Calu3 (cell line): ENCODE measurements at regions not wholly inside any gene's neighbourhood (a gene's known extent, or its start where the extent isn't known, plus 50 kb on each side); places are given as distances from the start of the nearest gene placed in this dataset.
"Not testable (repeated sequence)": the region's sequence is repeated elsewhere in the genome, so short reads cannot be mapped to it uniquely, and the experiment has no call there.

Source experiments
- BruUV-seq: library from RNA; stranded (reverse); fragments of 400-500 nt; replicated peaks from 2 replicates; lab custom pipeline; 2021; lab: Mats Ljungman, UMichigan
- CTCF ChIA-PET: fragments of 300-600 bp; sonication (Branson Sonifier 250); formaldehyde crosslinking; loops from one replicate; lab custom pipeline; 2022; ENCODE audit warnings: antibody characterized with exemption; lab: Charles Lee
- DNase-seq: peaks from one replicate; pipeline ENCODE4 v3.0.0; 2022
- H3K27ac Mint-ChIP-seq: one replicate; pipeline ENCODE4 v1.8.0; 2022; ENCODE audit warnings: mixed read lengths; ENCODE audit not compliant: unreplicated experiment
- H3K27me3 Mint-ChIP-seq: one replicate; pipeline ENCODE4 v1.8.0; 2022; ENCODE audit warnings: mixed read lengths; ENCODE audit not compliant: unreplicated experiment
- H3K36me3 Mint-ChIP-seq: one replicate; pipeline ENCODE4 v1.8.0; 2022; ENCODE audit warnings: mild to moderate bottlenecking, moderate library complexity, mixed read lengths; ENCODE audit not compliant: insufficient read depth, unreplicated experiment
- H3K4me1 Mint-ChIP-seq: one replicate; pipeline ENCODE4 v1.8.0; 2022; ENCODE audit warnings: mild to moderate bottlenecking, low read depth, mixed read lengths; ENCODE audit not compliant: unreplicated experiment
- H3K4me3 Mint-ChIP-seq: one replicate; pipeline ENCODE4 v1.8.0; 2022; ENCODE audit warnings: mild to moderate bottlenecking, low read depth, moderate library complexity, mixed read lengths; ENCODE audit not compliant: unreplicated experiment
- H3K9me3 Mint-ChIP-seq: one replicate; pipeline ENCODE4 v1.8.0; 2022; ENCODE audit warnings: low read depth, mixed read lengths; ENCODE audit not compliant: unreplicated experiment
- intact Hi-C: fragments of 100-400 bp; cut with micrococcal nuclease; formaldehyde crosslinking; loops from one replicate; pipeline ENCODE4 v1.10.0; 2022; ENCODE audit not compliant: unreplicated experiment
- TF ChIP-seq, protein P1 (sequence below): fragments of 200-600 bp; IDR thresholded peaks from one replicate; pipeline ENCODE4 v1.8.0; 2022; ENCODE audit warnings: antibody characterized with exemption; ENCODE audit not compliant: unreplicated experiment

DNA sequence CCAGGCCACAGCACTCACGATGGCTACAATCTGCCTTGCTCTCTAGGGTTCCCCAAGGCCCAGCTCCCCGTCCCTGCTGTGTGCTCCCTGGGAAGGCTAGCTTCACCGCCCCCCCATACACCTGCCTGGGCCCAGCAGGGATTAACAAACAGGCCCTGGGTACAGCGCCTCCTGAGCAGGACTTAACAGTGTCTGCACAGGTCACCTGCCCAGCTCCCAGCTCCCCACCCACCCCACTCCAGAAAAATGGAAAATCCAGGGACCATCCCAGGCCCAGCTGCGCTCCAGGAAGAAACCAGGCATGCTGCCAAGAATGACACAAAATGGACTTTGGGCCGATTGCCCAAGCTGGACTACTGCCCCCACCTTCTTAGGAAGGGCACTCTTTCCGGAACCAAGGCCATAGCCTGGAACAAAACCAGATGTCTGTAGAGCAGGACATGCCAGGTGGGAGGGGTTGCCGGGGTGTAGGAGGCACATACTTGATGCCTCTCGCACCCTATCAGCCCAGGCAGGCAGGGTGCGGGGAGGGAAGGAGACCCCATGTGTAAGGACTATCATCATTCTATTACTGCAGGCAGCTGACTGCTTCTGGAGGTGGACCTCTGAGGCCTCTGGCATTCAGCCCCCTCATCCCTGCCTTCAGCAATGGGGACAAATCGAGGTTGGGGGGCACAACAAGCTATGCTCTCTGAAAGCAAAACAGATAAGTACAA is 104.9 kb downstream of the SNX5 start:
- BruUV-seq: no TSS peak
- H3K36me3 Mint-ChIP-seq: no peaks in the 10 kb centered on the region
- TF ChIP-seq, protein P1, sequence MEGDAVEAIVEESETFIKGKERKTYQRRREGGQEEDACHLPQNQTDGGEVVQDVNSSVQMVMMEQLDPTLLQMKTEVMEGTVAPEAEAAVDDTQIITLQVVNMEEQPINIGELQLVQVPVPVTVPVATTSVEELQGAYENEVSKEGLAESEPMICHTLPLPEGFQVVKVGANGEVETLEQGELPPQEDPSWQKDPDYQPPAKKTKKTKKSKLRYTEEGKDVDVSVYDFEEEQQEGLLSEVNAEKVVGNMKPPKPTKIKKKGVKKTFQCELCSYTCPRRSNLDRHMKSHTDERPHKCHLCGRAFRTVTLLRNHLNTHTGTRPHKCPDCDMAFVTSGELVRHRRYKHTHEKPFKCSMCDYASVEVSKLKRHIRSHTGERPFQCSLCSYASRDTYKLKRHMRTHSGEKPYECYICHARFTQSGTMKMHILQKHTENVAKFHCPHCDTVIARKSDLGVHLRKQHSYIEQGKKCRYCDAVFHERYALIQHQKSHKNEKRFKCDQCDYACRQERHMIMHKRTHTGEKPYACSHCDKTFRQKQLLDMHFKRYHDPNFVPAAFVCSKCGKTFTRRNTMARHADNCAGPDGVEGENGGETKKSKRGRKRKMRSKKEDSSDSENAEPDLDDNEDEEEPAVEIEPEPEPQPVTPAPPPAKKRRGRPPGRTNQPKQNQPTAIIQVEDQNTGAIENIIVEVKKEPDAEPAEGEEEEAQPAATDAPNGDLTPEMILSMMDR: no peak
- H3K4me3 Mint-ChIP-seq: no peak overlapping the region
- peaks cover 8% of the 10 kb centered on the region for H3K4me1 Mint-ChIP-seq
- no peak for DNase-seq
- CTCF ChIA-PET: no interaction called here
- H3K27me3 Mint-ChIP-seq: no peaks in the 10 kb centered on the region
- H3K9me3 Mint-ChIP-seq: no peaks in the 10 kb centered on the region
- H3K27ac Mint-ChIP-seq: no peak overlapping the region
- intact Hi-C loops: no loop called here

DNA sequence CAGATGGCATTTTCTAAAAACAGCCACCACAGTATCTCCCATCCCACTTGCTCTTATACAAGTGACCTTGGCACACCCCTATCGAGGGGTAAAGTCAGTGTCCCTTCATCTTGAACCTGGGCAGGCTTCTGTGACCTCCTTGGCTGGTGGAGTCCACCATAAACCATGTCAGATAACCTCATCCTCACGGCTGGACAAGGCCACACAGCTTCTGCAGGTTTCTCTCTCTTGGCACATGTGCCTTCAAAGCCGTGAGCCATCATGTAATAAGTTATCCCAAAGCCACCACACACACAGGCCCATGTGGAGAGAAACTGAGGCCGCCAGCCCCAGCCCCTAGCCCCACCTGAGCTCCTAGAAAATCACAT is 105.4 kb downstream of the SNX5 start:
- Mint-ChIP-seq H3K36me3 (no peaks in the 10 kb centered on the region), H3K9me3 (no peaks in the 10 kb centered on the region), H3K27me3 (no peaks in the 10 kb centered on the region), H3K4me1 (peaks cover 8% of the 10 kb centered on the region), H3K27ac (no peak overlapping the region), H3K4me3 (no peak overlapping the region)
- TF ChIP-seq, protein P1: no peak
- CTCF ChIA-PET: no interaction called here
- intact Hi-C loops: no loop called here
- no TSS peak for BruUV-seq
- no peak for DNase-seq

DNA sequence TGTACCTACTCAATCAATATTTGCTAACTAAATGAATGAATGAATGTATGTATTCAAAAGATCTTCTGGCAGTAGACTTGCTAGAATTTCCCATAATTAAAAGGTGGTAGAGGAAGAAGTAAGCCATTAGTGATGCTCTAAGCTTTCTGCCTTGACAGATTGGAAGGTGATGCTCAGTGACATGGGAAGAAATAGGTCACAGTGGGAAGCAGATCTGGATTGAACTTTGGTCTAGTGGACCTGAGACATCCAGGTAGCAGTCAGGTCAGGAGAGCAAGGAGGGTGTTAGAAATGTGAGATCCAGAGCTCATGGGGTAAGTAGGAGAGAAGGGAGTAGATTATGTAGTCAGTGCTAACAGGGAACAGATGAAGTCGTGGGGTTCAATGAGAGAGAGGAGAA is 106.4 kb downstream of the SNX5 start:
- DNase-seq: no peak
- Mint-ChIP-seq H3K36me3 (no peaks in the 10 kb centered on the region), H3K27me3 (no peaks in the 10 kb centered on the region), H3K27ac (no peak overlapping the region), H3K9me3 (no peaks in the 10 kb centered on the region), H3K4me1 (peaks cover 8% of the 10 kb centered on the region), H3K4me3 (no peak overlapping the region)
- CTCF ChIA-PET: no interaction called here
- no TSS peak for BruUV-seq
- intact Hi-C loops: no loop called here
- TF ChIP-seq, protein P1: no peak

DNA sequence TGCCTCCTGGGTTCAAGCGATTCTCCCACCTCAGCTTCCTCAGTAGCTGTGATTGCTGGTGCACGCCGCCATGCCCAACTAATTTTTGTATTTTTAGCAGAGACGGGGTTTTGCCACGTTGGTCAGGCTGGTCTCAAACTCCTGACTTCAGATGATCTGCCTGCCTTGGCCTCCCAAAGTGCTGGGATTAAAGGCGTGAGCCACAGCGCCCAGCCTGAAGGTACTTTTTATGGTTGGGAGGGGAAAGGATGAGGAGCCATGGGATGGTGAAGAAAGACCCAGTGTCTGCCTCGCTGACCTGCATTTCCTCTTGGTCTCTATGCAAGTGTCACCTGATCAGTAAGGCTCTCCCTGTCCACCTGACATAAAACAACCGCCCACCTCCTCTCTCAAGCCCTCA is 107.0 kb downstream of the SNX5 start:
- CTCF ChIA-PET: interaction anchor here (0.5 kb wide), 1 partner anchor 93 kb away, joined by 3 read pairs; no protein-coding TSS in a partner anchor
- BruUV-seq, DNase-seq, intact Hi-C loops, H3K36me3 Mint-ChIP-seq, H3K4me3 Mint-ChIP-seq, H3K27me3 Mint-ChIP-seq, H3K4me1 Mint-ChIP-seq, H3K9me3 Mint-ChIP-seq, H3K27ac Mint-ChIP-seq: not testable (repeated sequence)
